Activated CD4-positive, alpha-beta memory T cell treated with anti-CD3 and anti-CD28 coated beads for 36 hours (primary cell): ENCODE measurements at regions not wholly inside any gene's neighbourhood (a gene's known extent, or its start where the extent isn't known, plus 50 kb on each side); places are given as distances from the start of the nearest gene placed in this dataset.

ENCODE experiments used
- CTCF ChIA-PET: fragments of 350-600 bp; sonication (Branson Sonifier 250); formaldehyde crosslinking; loops from one replicate; lab custom pipeline; 2021; ENCODE audit warnings: antibody characterized with exemption, inconsistent platforms; lab: Charles Lee
- POLR2A ChIA-PET: fragments of 350-600 bp; sonication (Branson Sonifier 250); formaldehyde crosslinking; loops from one replicate; lab custom pipeline; 2021; ENCODE audit warnings: antibody characterized with exemption; lab: Charles Lee
- DNase-seq: peaks from one replicate; pipeline ENCODE4 v3.0.0-alpha.2; 2020
- H3K27ac Mint-ChIP-seq: one replicate; pipeline ENCODE4 v1.8.0; 2021; ENCODE audit warnings: mixed read lengths
- H3K27me3 Mint-ChIP-seq: one replicate; pipeline ENCODE4 v1.8.0; 2021; ENCODE audit warnings: mixed read lengths
- H3K36me3 Mint-ChIP-seq: one replicate; pipeline ENCODE4 v1.8.0; 2021; ENCODE audit warnings: mixed read lengths
- H3K4me1 Mint-ChIP-seq: one replicate; pipeline ENCODE4 v1.8.0; 2021; ENCODE audit warnings: low read depth, mixed read lengths
- H3K4me3 Mint-ChIP-seq: one replicate; pipeline ENCODE4 v1.8.0; 2021; ENCODE audit warnings: mild to moderate bottlenecking, mixed read lengths
- H3K9me3 Mint-ChIP-seq: one replicate; pipeline ENCODE4 v1.8.0; 2021; ENCODE audit warnings: mixed read lengths
- intact Hi-C: fragments of 100-400 bp; cut with micrococcal nuclease; formaldehyde crosslinking; loops from one replicate; pipeline ENCODE4 v1.15.1; 2023

GRCh38 chr3:40961104-40961857 is 238.0 kb upstream of the CTNNB1 start:
- intact Hi-C loops, result loop anchor here (1.0 kb wide), 1 partner anchor 10 kb away; no protein-coding TSS in a partner anchor
- Mint-ChIP-seq H3K27ac (no peak overlapping the region), H3K27me3 (peaks cover 10% of the 10 kb centered on the region), H3K36me3 (no peaks in the 10 kb centered on the region), H3K4me1 (peaks cover 6% of the 10 kb centered on the region), H3K4me3 (no peak overlapping the region), H3K9me3 (peaks cover 10% of the 10 kb centered on the region)
- DNase-seq, result no peak
- POLR2A ChIA-PET, result no interaction called here
- CTCF ChIA-PET, result interaction anchor here (0.6 kb wide), 1 partner anchor 10 kb away, joined by 3 read pairs; no protein-coding TSS in a partner anchor

- Mint-ChIP-seq H3K36me3 (no peaks in the 10 kb centered on the region), H3K9me3 (peaks cover 8% of the 10 kb centered on the region), H3K27me3 (peaks cover 16% of the 10 kb centered on the region), H3K4me1 (peaks cover 6% of the 10 kb centered on the region), H3K27ac (no peak overlapping the region), H3K4me3 (no peak overlapping the region)
- ChIA-PET POLR2A (no interaction called here), CTCF (no interaction called here)
- no peak for DNase-seq
- intact Hi-C loops, result no loop called here
These were observed 236.6 kb upstream of the CTNNB1 start for GRCh38 chr3:40962721-40963120.

GRCh38 chr3:40968666-40969065 is 230.6 kb upstream of the CTNNB1 start:
- intact Hi-C loops, result no loop called here
- H3K27ac Mint-ChIP-seq, result no peak overlapping the region
- no peak overlapping the region for H3K4me3 Mint-ChIP-seq
- no peaks in the 10 kb centered on the region for H3K36me3 Mint-ChIP-seq
- peaks cover 18% of the 10 kb centered on the region for H3K4me1 Mint-ChIP-seq
- DNase-seq, result no peak
- peaks cover 3% of the 10 kb centered on the region for H3K9me3 Mint-ChIP-seq
- ChIA-PET POLR2A (no interaction called here), CTCF (no interaction called here)
- H3K27me3 Mint-ChIP-seq, result peaks cover 31% of the 10 kb centered on the region

GRCh38 chr3:40969341-40969740 is 230.0 kb upstream of the CTNNB1 start:
- Mint-ChIP-seq H3K27ac (no peak overlapping the region), H3K4me3 (no peak overlapping the region), H3K27me3 (peaks cover 30% of the 10 kb centered on the region), H3K9me3 (peaks cover 1% of the 10 kb centered on the region), H3K4me1 (peaks cover 18% of the 10 kb centered on the region), H3K36me3 (no peaks in the 10 kb centered on the region)
- no peak for DNase-seq
- ChIA-PET CTCF (no interaction called here), POLR2A (no interaction called here)
- intact Hi-C loops, result no loop called here

DNA sequence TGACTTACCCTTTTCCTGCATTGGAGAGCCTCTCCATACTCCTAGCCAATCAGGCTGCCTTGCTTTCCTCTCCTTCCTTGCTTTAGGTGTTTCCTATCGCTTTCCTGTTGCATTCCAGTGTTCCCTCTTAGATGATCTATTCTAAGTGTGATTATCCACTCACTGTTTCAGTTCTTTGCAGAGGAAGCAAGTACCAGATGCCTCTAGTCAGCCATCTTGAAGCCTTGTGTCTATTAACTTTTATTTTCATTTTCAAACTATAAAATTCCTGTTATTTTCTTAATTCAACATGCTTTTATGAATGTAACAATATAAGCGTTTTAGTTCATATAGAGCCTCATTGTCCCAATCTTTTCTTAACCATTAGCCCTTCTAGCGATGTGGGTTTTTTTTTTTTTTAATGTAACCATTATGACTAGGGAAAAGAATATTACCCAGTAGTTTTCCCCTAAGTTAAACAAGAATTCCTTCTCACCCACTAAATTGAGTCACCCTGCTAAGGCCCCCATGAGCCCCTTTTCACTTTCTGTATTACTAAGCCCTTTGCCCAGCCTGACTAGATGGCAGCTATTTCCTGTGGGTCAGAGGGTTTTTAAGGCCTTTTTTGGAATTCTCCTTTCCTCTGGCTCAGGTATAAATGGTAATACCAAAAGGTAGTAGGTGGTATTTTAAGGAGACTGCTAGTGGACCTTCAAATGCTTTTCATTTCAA is 229.4 kb upstream of the CTNNB1 start:
- CTCF ChIA-PET, result no interaction called here
- Mint-ChIP-seq H3K4me1 (peaks cover 18% of the 10 kb centered on the region), H3K9me3 (no peaks in the 10 kb centered on the region), H3K27ac (no peak overlapping the region), H3K4me3 (no peak overlapping the region), H3K27me3 (peaks cover 29% of the 10 kb centered on the region), H3K36me3 (no peaks in the 10 kb centered on the region)
- intact Hi-C loops, result loop anchor here (2.0 to 10.0 kb wide), 3 partner anchors 385 to 639 kb away; no protein-coding TSS in a partner anchor
- POLR2A ChIA-PET, result no interaction called here
- no peak for DNase-seq

- Mint-ChIP-seq H3K36me3 (no peaks in the 10 kb centered on the region), H3K4me3 (no peak overlapping the region), H3K4me1 (peaks cover 18% of the 10 kb centered on the region), H3K27ac (peak overlapping the region; percentile 73), H3K9me3 (no peaks in the 10 kb centered on the region), H3K27me3 (peaks cover 29% of the 10 kb centered on the region)
- ChIA-PET POLR2A (interaction anchor here (0.8 to 1.2 kb wide), 3 partner anchors 9 to 228 kb away, joined by 3 to 6 read pairs (median 4); partner anchors contain the start of gene CTNNB1), CTCF (interaction anchor here (0.7 to 1.4 kb wide), 4 partner anchors 10 to 62 kb away, joined by 3 to 5 read pairs (median 4); no protein-coding TSS in a partner anchor)
- DNase-seq, result peak; percentile 64
- intact Hi-C loops, result loop anchor here (1.0 to 10.0 kb wide), 6 partner anchors 10 to 637 kb away; partner anchors contain the start of gene CTNNB1
These were observed 227.8 kb upstream of the CTNNB1 start for GRCh38 chr3:40971191-40972168.

GRCh38 chr3:40972350-40972749 is 227.0 kb upstream of the CTNNB1 start:
- DNase-seq, result no peak
- intact Hi-C loops, result loop anchor here (10.0 kb wide), 1 partner anchor 388 kb away; no protein-coding TSS in a partner anchor

GRCh38 chr3:40973141-40973540 is 226.2 kb upstream of the CTNNB1 start:
- Mint-ChIP-seq H3K4me1 (peaks cover 18% of the 10 kb centered on the region), H3K27ac (no peak overlapping the region), H3K36me3 (no peaks in the 10 kb centered on the region), H3K27me3 (peaks cover 20% of the 10 kb centered on the region), H3K4me3 (no peak overlapping the region), H3K9me3 (no peaks in the 10 kb centered on the region)
- intact Hi-C loops, result loop anchor here (10.0 kb wide), 1 partner anchor 388 kb away; no protein-coding TSS in a partner anchor
- DNase-seq, result no peak
- POLR2A ChIA-PET, result no interaction called here
- CTCF ChIA-PET, result no interaction called here

More at GRCh38 chr3:40972350-40972749, 227.0 kb upstream of the CTNNB1 start:
- H3K27ac Mint-ChIP-seq, result peak overlapping the region; percentile 73
- no peak overlapping the region for H3K4me3 Mint-ChIP-seq
- H3K27me3 Mint-ChIP-seq, result peaks cover 26% of the 10 kb centered on the region
- ChIA-PET POLR2A (interaction anchor here (0.9 kb wide), 1 partner anchor 8 kb away, joined by 4 read pairs; no protein-coding TSS in a partner anchor), CTCF (no interaction called here)
- H3K9me3 Mint-ChIP-seq, result no peaks in the 10 kb centered on the region
- peaks cover 18% of the 10 kb centered on the region for H3K4me1 Mint-ChIP-seq
- H3K36me3 Mint-ChIP-seq, result no peaks in the 10 kb centered on the region

GRCh38 chr3:40975711-40976121 is 223.6 kb upstream of the CTNNB1 start:
- CTCF ChIA-PET, result no interaction called here
- H3K36me3 Mint-ChIP-seq, result no peaks in the 10 kb centered on the region
- peaks cover 20% of the 10 kb centered on the region for H3K27me3 Mint-ChIP-seq
- no peak overlapping the region for H3K4me3 Mint-ChIP-seq
- intact Hi-C loops, result loop anchor here (10.0 kb wide), 1 partner anchor 391 kb away; no protein-coding TSS in a partner anchor
- no peaks in the 10 kb centered on the region for H3K9me3 Mint-ChIP-seq
- DNase-seq, result no peak
- POLR2A ChIA-PET, result no interaction called here
- no peak overlapping the region for H3K27ac Mint-ChIP-seq
- peaks cover 23% of the 10 kb centered on the region for H3K4me1 Mint-ChIP-seq

GRCh38 chr3:40976241-40976640 is 223.1 kb upstream of the CTNNB1 start:
- H3K4me3 Mint-ChIP-seq, result no peak overlapping the region
- DNase-seq, result no peak
- no peaks in the 10 kb centered on the region for H3K36me3 Mint-ChIP-seq
- H3K27ac Mint-ChIP-seq, result no peak overlapping the region
- intact Hi-C loops, result loop anchor here (10.0 kb wide), 1 partner anchor 391 kb away; no protein-coding TSS in a partner anchor
- peaks cover 18% of the 10 kb centered on the region for H3K27me3 Mint-ChIP-seq
- ChIA-PET POLR2A (no interaction called here), CTCF (no interaction called here)
- H3K9me3 Mint-ChIP-seq, result no peaks in the 10 kb centered on the region
- H3K4me1 Mint-ChIP-seq, result peaks cover 20% of the 10 kb centered on the region

DNA sequence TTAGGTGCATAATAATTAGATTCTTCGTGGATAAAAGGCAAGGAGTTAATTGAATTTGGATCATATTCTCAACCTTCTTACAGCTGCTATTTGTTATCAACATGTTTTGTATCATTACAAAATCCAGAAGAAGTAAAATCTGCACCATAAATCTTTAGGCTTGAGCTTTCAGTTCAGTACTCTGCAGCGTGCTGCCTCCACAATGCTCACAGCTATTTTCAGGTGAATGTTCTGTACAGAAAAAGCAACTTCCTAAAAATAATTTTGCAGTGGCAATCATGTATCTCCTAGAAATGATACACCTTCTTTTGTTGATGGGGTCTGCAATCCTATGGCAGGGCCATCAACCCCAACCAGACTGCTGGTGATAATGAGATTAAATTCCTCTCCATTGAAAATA is 220.9 kb upstream of the CTNNB1 start:
- intact Hi-C loops, result loop anchor here (10.0 kb wide), 1 partner anchor 394 kb away; no protein-coding TSS in a partner anchor

More for the DNA sequence above, 220.9 kb upstream of the CTNNB1 start:
- Mint-ChIP-seq H3K4me3 (no peak overlapping the region), H3K9me3 (no peaks in the 10 kb centered on the region), H3K27me3 (peaks cover 20% of the 10 kb centered on the region), H3K4me1 (peaks cover 8% of the 10 kb centered on the region), H3K36me3 (no peaks in the 10 kb centered on the region), H3K27ac (no peak overlapping the region)
- DNase-seq, result no peak
- CTCF ChIA-PET, result no interaction called here
- POLR2A ChIA-PET, result no interaction called here
